HEK293 (cell line): ENCODE measurements at regions not wholly inside any gene's neighbourhood (a gene's known extent, or its start where the extent isn't known, plus 50 kb on each side); places are given as distances from the start of the nearest gene placed in this dataset.

Experiments used
- CTCF ChIA-PET: fragments of 350-600 bp; formaldehyde crosslinking; extraction: SDS; loops from one replicate; lab custom pipeline; 2021; ENCODE audit warnings: antibody characterized with exemption; lab: Yijun Ruan, JAX
- POLR2A ChIA-PET: fragments of 300-600 bp; formaldehyde crosslinking; extraction: SDS; loops from one replicate; lab custom pipeline; 2020; ENCODE audit warnings: antibody characterized with exemption, inconsistent platforms; lab: Yijun Ruan, JAX
- H3K27ac ChIP-seq: fragments of 200-500 bp; sonication (Bioruptor generic); 2 replicates; pipeline ENCODE4 v1.5.1; 2014; ENCODE audit warnings: low read depth, low read length, control low read depth, inconsistent platforms; ENCODE audit errors: extremely low read depth
- H3K36me3 ChIP-seq, 2 experiments: fragments of 200-500 bp in 1 of 2; sonication (Bioruptor generic) in 1 of 2; 1 replicate in 1 of 2; 2 replicates in 1 of 2; pipeline ENCODE4 v1.5.1; 2014 to 2017; ENCODE audit warnings: inconsistent platforms in 2 of 2, low read length in 2 of 2; ENCODE audit not compliant: control insufficient read depth in 2 of 2, insufficient read depth in 1 of 2
- H3K4me1 ChIP-seq: fragments of 200-500 bp; sonication (Bioruptor generic); 2 replicates; pipeline ENCODE4 v1.5.1; 2014; ENCODE audit warnings: mild to moderate bottlenecking, low read length, inconsistent platforms; ENCODE audit not compliant: control insufficient read depth, insufficient read depth
- H3K4me3 ChIP-seq: 2 replicates; pipeline ENCODE4 v1.5.1; 2011; ENCODE audit warnings: low read depth, mild to moderate bottlenecking, control low read depth, low read length, moderate library complexity
- H3K9me3 ChIP-seq: fragments of 200-500 bp; sonication (Bioruptor generic); 2 replicates; pipeline ENCODE4 v1.5.1; 2014; ENCODE audit warnings: low read depth, low read length, inconsistent platforms; ENCODE audit not compliant: control insufficient read depth, insufficient read depth
- HOXD13 ChIP-seq: sonication (generic); formaldehyde crosslinking; IDR thresholded peaks from 2 replicates; pipeline ENCODE4 v1.8.0; 2022; ENCODE audit warnings: missing genetic modification reagents, borderline replicate concordance
- PRDM2 ChIP-seq: fragments of 450-650 bp; formaldehyde crosslinking; IDR thresholded peaks from 2 replicates; pipeline ENCODE4 v1.5.1; 2016; ENCODE audit warnings: missing biosample characterization, missing genetic modification characterization, borderline replicate concordance
- ZNF146 ChIP-seq: fragments of 450-650 bp; formaldehyde crosslinking; IDR thresholded peaks from 2 replicates; pipeline ENCODE4 v1.5.1; 2016; ENCODE audit warnings: missing biosample characterization, missing genetic modification characterization
- ZNF521 ChIP-seq: fragments of 450-650 bp; formaldehyde crosslinking; IDR thresholded peaks from 2 replicates; pipeline ENCODE4 v1.5.1; 2017; ENCODE audit warnings: missing biosample characterization, mild to moderate bottlenecking, missing genetic modification characterization
- ZNF560 ChIP-seq: fragments of 450-650 bp; formaldehyde crosslinking; IDR thresholded peaks from 2 replicates; pipeline ENCODE4 v1.5.1; 2017; ENCODE audit warnings: missing biosample characterization, missing genetic modification characterization, borderline replicate concordance
- ZNF571 ChIP-seq: fragments of 450-650 bp; formaldehyde crosslinking; IDR thresholded peaks from 2 replicates; pipeline ENCODE4 v1.5.0; 2017; ENCODE audit warnings: missing biosample characterization, missing genetic modification characterization
- ZNF600 ChIP-seq: fragments of 450-650 bp; formaldehyde crosslinking; IDR thresholded peaks from 2 replicates; pipeline ENCODE4 v1.5.1; 2016; ENCODE audit warnings: missing biosample characterization, missing genetic modification characterization
- ZNF843 ChIP-seq: fragments of 450-650 bp; formaldehyde crosslinking; IDR thresholded peaks from 2 replicates; pipeline ENCODE4 v1.5.1; 2016; ENCODE audit warnings: missing biosample characterization, missing genetic modification characterization
- ZSCAN30 ChIP-seq: fragments of 450-650 bp; IDR thresholded peaks from 2 replicates; pipeline ENCODE4 v1.5.1; 2018; ENCODE audit warnings: missing biosample characterization, mild to moderate bottlenecking, missing genetic modification characterization, moderate library complexity
- TF ChIP-seq, protein P1 (sequence below): fragments of 450-650 bp; formaldehyde crosslinking; IDR thresholded peaks from 2 replicates; pipeline ENCODE4 v1.5.1; 2016; ENCODE audit warnings: missing biosample characterization, missing genetic modification characterization
- TF ChIP-seq, protein P2 (sequence below): fragments of 450-650 bp; formaldehyde crosslinking; IDR thresholded peaks from 2 replicates; pipeline ENCODE4 v1.5.1; 2016; ENCODE audit warnings: missing biosample characterization, missing genetic modification characterization
- TF ChIP-seq, protein P3 (sequence below): fragments of 450-650 bp; formaldehyde crosslinking; IDR thresholded peaks from 2 replicates; pipeline ENCODE4 v1.5.1; 2016; ENCODE audit warnings: missing biosample characterization, missing genetic modification characterization, low read depth
- TF ChIP-seq, protein P4 (sequence below): fragments of 450-650 bp; formaldehyde crosslinking; IDR thresholded peaks from 2 replicates; pipeline ENCODE4 v1.5.1; 2016; ENCODE audit warnings: missing biosample characterization, missing genetic modification characterization
- TF ChIP-seq, protein P5 (sequence below): fragments of 450-650 bp; formaldehyde crosslinking; IDR thresholded peaks from 2 replicates; pipeline ENCODE4 v1.5.1; 2016; ENCODE audit warnings: missing biosample characterization, missing genetic modification characterization

- Histone ChIP-seq H3K27ac (no peak overlapping the region), H3K4me1 (peaks cover 2% of the 10 kb centered on the region; the same call in 1 of the 2 replicates), H3K9me3 (no peaks in the 10 kb centered on the region), H3K36me3 (no peaks in the 10 kb centered on the region), H3K4me3 (no peak overlapping the region)
- POLR2A ChIA-PET = no interaction called here
- CTCF ChIA-PET = interaction anchor here (0.6 to 0.7 kb wide), 2 partner anchors 13 kb away, joined by 3 read pairs; no protein-coding TSS in a partner anchor
- TF ChIP-seq HOXD13 (CRISPR knock-in tag) = no peak
- TF ChIP-seq, protein P1, sequence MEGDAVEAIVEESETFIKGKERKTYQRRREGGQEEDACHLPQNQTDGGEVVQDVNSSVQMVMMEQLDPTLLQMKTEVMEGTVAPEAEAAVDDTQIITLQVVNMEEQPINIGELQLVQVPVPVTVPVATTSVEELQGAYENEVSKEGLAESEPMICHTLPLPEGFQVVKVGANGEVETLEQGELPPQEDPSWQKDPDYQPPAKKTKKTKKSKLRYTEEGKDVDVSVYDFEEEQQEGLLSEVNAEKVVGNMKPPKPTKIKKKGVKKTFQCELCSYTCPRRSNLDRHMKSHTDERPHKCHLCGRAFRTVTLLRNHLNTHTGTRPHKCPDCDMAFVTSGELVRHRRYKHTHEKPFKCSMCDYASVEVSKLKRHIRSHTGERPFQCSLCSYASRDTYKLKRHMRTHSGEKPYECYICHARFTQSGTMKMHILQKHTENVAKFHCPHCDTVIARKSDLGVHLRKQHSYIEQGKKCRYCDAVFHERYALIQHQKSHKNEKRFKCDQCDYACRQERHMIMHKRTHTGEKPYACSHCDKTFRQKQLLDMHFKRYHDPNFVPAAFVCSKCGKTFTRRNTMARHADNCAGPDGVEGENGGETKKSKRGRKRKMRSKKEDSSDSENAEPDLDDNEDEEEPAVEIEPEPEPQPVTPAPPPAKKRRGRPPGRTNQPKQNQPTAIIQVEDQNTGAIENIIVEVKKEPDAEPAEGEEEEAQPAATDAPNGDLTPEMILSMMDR (tag by site-specific recombination) = no peak
- no peak for TF ChIP-seq ZNF521 (tag by site-specific recombination)
These were observed 161.1 kb upstream of the CADM1 start for GRCh38 chr11:115665175-115665821.

DNA sequence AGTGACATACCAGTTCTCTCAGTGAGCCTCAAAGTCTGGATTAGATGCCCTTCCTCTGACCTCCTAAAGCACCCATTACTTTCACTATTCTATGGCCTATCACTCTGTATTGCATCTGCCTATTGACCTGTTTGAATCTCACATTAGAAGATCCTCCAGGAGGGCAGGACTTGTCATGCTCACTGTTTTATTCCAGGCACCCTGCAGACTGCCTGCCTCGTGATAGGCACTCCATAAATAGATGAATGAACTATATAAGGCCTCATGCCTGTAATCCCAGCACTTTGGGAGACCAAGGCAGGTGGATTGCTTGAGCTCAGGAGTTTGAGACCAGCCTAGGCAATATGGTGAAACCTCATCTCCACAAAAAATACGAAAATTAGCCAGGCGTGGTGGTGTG is 160.1 kb upstream of the CADM1 start:
- Histone ChIP-seq H3K4me3 (no peak overlapping the region), H3K36me3 (no peaks in the 10 kb centered on the region), H3K9me3 (no peaks in the 10 kb centered on the region), H3K27ac (no peak overlapping the region), H3K4me1 (no peaks in the 10 kb centered on the region)
- POLR2A ChIA-PET = no interaction called here
- CTCF ChIA-PET = no interaction called here
- TF ChIP-seq, protein P2, sequence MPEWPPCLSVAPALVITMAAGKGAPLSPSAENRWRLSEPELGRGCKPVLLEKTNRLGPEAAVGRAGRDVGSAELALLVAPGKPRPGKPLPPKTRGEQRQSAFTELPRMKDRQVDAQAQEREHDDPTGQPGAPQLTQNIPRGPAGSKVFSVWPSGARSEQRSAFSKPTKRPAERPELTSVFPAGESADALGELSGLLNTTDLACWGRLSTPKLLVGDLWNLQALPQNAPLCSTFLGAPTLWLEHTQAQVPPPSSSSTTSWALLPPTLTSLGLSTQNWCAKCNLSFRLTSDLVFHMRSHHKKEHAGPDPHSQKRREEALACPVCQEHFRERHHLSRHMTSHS = no peak
- no peak for TF ChIP-seq ZNF146 (tag by site-specific recombination)
- no peak for TF ChIP-seq ZSCAN30 (tag by site-specific recombination)
- no peak for TF ChIP-seq ZNF571 (tag by site-specific recombination)
- TF ChIP-seq, protein P3, sequence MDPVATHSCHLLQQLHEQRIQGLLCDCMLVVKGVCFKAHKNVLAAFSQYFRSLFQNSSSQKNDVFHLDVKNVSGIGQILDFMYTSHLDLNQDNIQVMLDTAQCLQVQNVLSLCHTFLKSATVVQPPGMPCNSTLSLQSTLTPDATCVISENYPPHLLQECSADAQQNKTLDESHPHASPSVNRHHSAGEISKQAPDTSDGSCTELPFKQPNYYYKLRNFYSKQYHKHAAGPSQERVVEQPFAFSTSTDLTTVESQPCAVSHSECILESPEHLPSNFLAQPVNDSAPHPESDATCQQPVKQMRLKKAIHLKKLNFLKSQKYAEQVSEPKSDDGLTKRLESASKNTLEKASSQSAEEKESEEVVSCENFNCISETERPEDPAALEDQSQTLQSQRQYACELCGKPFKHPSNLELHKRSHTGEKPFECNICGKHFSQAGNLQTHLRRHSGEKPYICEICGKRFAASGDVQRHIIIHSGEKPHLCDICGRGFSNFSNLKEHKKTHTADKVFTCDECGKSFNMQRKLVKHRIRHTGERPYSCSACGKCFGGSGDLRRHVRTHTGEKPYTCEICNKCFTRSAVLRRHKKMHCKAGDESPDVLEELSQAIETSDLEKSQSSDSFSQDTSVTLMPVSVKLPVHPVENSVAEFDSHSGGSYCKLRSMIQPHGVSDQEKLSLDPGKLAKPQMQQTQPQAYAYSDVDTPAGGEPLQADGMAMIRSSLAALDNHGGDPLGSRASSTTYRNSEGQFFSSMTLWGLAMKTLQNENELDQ = no peak

GRCh38 chr11:115663790-115664189 is 159.6 kb upstream of the CADM1 start:
- Histone ChIP-seq H3K27ac (no peak overlapping the region), H3K9me3 (no peaks in the 10 kb centered on the region), H3K36me3 (no peaks in the 10 kb centered on the region), H3K4me1 (no peaks in the 10 kb centered on the region; the same call in 1 of the 2 replicates), H3K4me3 (no peak overlapping the region)
- ChIA-PET POLR2A (no interaction called here), CTCF (no interaction called here)
- TF ChIP-seq ZNF560 (no peak), ZNF600 (tag by site-specific recombination) (no peak), ZNF843 (tag by site-specific recombination) (no peak), PRDM2 (tag by site-specific recombination) (no peak)
- TF ChIP-seq, protein P4, sequence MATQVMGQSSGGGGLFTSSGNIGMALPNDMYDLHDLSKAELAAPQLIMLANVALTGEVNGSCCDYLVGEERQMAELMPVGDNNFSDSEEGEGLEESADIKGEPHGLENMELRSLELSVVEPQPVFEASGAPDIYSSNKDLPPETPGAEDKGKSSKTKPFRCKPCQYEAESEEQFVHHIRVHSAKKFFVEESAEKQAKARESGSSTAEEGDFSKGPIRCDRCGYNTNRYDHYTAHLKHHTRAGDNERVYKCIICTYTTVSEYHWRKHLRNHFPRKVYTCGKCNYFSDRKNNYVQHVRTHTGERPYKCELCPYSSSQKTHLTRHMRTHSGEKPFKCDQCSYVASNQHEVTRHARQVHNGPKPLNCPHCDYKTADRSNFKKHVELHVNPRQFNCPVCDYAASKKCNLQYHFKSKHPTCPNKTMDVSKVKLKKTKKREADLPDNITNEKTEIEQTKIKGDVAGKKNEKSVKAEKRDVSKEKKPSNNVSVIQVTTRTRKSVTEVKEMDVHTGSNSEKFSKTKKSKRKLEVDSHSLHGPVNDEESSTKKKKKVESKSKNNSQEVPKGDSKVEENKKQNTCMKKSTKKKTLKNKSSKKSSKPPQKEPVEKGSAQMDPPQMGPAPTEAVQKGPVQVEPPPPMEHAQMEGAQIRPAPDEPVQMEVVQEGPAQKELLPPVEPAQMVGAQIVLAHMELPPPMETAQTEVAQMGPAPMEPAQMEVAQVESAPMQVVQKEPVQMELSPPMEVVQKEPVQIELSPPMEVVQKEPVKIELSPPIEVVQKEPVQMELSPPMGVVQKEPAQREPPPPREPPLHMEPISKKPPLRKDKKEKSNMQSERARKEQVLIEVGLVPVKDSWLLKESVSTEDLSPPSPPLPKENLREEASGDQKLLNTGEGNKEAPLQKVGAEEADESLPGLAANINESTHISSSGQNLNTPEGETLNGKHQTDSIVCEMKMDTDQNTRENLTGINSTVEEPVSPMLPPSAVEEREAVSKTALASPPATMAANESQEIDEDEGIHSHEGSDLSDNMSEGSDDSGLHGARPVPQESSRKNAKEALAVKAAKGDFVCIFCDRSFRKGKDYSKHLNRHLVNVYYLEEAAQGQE (tag by site-specific recombination) = no peak
- TF ChIP-seq, protein P5, sequence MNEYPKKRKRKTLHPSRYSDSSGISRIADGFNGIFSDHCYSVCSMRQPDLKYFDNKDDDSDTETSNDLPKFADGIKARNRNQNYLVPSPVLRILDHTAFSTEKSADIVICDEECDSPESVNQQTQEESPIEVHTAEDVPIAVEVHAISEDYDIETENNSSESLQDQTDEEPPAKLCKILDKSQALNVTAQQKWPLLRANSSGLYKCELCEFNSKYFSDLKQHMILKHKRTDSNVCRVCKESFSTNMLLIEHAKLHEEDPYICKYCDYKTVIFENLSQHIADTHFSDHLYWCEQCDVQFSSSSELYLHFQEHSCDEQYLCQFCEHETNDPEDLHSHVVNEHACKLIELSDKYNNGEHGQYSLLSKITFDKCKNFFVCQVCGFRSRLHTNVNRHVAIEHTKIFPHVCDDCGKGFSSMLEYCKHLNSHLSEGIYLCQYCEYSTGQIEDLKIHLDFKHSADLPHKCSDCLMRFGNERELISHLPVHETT = no peak
